NCI-H1436 treated with DMSO at 0.1 percent for 48 hours (cell line): ENCODE measurements at regions not wholly inside any gene's neighbourhood (a gene's known extent, or its start where the extent isn't known, plus 50 kb on each side); places are given as distances from the start of the nearest gene placed in this dataset.
A peak's percentile ranks its signal among the peaks of the same experiment; 100 is the strongest.

Source experiments
- DNase-seq: peaks from one replicate; lab custom pipeline; 2025; lab: John Stamatoyannopoulos, UW

DNA sequence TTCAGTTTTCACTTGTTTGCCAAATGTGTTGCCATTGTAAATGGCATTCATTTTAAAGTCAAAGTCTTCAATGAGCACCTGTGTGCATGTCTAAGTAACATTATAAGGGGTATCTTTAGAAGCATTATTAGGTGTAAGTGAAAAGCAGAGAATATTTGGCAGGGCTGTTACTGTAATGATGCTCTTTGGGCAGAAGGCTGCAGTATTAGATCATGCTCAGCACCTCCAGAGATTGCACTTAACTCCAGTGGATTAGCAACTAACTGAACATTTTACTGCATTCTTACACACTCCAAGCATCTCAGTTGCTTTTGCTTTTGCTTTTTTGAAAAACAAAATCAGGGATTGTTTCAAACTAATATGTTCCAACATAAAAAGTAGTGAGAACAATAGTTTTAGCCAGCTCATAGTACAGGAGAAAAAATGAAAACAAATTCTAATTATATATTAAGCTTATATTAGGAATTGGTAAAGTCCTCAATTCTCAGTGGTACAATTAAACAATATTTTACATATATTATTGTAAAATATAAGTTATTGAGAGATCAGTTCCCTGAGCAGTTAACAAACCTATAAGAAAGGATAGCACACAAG lies 1740.9 kb upstream of the CDH9 start:
- no peak for DNase-seq

DNA sequence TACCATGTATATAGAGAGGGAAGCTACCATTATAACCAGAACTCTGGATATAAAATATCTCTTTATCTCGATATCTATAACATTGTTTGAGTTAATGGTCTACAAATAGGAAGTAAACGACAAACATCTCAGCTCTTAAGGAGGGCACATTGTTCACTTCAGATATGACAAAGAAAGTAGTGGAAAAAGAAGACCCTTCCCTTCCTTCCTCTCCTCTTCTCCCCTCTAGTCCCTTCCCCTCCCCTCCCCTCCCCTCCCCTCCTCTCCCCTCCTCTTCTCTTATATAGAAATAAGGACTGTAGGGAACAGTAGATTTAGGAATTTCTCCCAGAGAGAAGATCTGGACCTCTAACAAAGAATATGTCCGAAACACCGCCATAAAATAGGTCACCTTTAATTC lies 1731.9 kb upstream of the CDH9 start:
- no peak for DNase-seq

DNA sequence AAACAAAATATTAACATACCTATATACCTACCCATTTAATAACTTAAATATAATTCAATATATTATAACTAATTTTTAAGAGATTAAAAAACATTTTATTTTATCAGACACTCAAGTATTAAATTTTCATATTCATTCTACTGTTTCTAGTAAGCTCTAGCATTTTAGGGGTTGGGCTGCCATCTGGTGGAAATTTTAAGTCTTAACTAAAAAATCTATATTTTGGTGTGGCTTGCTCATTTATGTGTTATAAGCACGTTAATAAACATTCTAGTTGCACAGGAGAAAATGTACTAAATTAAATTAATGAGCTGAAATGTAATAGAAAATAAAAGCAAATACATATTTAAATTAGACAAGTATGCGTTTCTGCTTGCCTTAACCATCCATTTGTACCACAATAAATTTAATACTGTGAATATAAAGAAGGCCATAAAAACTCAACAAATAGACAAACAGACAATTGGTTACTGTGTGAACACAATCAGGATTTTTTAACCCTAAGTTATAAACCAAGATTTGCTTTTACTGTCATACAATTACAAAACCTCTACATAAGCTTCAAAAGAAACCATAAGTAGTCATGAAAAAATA lies 1728.3 kb upstream of the CDH9 start:
- no peak for DNase-seq

DNA sequence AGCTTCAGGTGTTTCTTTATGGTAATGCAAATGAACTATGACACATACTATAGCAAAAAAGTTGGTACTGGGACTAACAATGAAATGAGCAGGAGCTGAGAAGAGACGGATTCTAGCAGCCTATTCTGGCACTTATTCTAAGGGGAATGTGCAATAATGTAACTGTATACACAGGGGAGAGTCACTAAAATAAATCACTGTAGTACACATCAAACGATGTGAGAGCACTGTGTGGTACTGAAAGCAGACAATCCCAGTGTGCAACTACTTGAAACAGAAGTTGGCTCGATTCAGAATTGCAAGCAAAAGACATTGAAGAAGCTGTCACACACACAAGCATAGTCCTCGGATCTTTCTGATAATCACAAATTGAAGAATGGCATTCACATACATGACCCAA lies 1713.0 kb upstream of the CDH9 start:
- no peak for DNase-seq

DNA sequence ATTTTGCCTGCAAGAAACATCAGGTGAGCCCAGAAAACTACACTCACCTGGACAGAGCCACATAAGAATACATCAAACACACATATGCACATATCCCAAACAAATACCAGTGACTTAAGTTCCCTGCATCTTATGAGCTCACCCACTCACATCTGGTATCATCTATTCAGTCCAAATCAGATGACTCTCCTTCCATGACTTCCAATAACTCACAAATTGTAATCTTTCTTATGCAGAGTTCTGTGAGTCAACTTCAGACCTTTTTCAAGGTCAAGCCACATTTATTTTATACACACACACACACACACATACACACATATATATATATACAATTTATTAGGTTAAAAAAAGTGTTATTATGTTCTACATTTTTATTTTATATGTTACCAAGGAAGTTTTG lies 1711.9 kb upstream of the CDH9 start:
- DNase-seq: no peak

DNA sequence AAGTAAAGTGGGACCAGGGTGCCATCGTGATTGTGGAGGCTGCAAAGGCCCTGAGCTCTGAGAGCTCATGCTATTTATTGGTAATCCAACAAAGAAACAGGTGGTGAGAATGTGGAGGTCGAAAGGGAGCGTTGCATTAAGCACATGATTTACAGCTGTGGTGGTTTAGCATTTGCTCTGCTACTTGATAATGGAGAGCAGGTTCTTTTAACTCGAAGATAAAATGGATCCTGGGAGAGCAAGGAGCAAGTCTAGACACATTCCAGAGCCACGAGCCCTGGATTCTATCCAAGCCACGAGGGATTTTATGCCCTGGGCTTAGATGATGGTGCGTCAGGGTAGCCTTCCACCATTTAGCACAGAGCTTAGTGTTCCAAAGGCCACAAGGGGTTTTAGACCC lies 1710.1 kb upstream of the CDH9 start:
- no peak for DNase-seq

DNA sequence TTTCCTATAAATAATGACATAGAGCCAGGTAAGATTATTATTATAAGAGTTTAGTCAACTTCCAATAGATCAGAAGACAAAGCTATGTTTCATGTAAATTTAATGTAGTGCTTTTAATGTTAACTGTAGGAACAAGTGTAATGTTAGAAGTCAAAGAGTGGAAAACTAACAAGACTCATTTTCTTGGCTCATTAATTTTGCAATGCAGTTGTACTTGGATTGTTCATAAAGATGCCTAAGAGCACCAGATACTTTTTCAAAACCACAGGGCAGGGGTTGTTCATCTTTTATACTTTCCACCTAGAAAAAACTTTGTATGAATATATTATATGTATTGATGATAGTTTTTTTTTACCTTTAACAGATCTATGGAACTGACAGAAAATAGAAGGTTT lies 1705.3 kb upstream of the CDH9 start:
- no peak for DNase-seq

DNA sequence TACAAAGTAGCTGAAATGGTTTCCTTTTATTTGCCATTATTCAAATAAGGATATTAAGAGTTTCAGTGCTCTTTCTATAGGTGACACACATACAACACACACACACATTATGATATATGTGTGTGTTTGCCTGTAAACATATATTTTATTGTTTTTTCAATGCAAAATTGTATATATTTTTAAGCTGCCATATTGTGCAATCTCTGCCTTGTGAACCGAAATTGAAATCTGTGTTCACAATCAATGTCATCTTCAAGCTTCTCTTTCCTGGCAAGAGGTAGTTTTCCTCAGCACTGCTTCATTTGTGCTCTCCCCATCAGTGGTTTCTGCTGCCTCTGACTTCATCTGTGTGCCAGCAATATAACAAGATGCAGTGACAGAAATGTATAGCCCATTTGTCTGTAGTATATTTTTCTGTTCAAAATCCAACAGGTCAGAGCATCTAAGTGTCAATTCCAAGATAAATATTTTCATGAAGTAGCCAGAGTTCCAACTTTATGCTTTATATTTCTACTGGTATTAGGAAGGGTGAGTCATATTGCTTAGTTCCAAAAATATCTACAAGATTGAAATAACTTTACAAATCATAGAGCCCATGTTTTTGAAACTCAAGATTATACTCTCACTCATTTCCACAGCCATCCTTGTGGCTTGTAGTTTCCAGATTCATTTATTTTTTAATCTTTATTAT lies 1704.8 kb upstream of the CDH9 start:
- no peak for DNase-seq

DNA sequence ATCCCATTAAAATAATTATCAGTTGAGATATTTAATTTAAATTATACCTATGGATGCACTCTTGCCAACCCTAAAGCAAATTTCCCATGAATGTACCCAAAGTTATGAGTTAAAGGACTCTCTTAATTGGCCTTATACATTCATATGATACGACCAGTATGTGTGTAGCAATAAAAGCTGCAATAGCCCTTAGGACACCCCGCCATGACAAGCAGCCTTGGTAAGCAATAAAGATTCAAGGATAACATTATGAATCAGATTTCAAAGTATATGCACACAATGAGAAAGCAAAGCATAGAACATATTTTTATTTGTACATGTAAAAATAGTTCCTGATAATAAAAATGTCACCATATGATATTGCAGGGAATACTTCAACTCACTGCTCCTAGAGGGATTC lies 1699.3 kb upstream of the CDH9 start:
- DNase-seq: no peak

DNA sequence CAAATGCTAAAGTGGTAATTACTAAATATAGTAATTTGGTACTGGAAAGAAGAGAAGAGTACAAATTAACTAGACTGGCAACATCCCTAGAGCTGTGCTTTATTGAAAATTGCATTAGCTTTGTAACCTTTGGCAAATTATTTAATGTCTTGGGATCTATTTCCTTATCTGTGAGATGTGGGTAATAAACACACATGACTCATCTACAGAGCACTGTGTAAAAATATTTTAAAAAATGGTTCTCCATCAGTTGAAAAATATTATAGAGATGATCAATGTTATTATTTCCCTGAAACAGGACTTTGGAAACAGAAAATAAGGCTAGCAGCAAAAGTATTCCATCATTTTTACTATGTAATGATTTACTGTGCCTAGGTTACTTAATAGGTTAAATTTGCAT lies 1698.8 kb upstream of the CDH9 start:
- no peak for DNase-seq

DNA sequence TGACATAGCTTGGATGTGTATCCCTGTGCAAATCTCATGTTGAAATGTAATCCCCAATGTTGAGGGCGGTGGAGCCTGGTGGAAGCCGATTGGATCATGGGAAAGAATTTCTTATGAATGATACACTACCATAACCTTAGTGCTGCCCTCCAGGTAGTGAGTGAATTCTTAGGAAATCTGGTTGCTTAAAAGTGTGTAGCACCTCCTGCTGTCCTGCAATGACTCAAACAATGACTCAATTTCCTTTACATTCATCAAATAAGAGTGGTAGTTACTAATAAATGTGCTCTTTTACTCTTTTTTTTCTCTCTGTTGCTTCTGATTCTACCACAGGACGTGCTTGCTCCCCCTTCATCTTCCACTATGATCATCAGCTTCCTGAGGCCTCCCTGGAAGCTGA lies 1696.0 kb upstream of the CDH9 start:
- no peak for DNase-seq

DNA sequence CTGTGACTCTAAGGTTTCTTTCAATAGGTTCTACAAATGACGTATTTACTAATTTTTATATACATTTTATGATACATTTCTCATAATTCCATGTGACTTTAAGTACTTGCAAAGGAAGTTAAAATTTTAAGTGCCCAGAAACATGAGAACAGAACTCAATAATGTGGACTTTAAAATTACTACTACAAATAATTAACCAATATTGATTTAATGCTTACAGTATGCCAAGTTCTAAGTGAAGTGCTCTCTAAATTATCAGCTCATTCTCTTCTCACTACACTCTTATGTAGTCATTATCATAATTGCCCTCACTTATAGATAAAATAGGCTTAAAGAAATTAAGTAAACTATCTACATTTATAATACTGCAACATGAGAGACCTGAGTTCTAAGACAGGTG lies 1690.7 kb upstream of the CDH9 start:
- peak; percentile 75 for DNase-seq

DNA sequence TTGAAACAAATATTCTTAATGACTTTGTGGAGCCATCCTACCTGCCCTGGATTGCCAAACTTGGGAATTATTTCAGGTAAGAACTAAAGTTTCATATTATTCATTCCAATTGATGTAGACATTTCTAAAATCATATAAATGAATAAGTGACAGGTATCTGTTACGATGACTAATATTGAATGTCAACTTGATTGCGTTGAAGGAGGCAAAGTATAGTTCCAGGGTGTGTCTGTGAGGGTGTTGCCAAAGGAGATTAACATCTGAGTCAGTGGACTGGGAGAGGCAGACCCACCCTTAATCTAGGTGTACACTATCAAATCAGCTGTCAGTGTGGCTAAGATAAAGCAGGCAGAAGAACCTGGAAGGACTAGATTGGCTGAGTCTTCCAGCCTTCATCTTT lies 1688.4 kb upstream of the CDH9 start:
- DNase-seq: no peak

DNA sequence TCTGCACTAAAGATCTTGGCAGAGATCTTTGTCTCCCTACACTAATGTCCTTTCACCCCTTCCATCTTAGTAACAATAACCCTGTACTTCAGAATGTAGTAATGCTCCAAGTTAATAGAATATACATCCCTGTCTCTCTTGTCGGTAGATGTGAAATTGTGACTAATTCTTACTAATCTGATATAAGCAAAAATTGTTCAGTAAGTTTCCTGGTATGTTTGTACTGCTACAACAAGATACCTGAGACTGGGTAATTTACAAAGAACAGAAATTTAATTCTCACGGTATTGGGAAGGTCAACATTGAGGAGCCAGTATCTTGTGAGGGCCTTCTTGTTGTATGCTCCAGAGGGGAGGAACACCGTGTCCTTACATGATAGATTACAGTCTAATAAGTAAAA lies 1686.6 kb upstream of the CDH9 start:
- no peak for DNase-seq

DNA sequence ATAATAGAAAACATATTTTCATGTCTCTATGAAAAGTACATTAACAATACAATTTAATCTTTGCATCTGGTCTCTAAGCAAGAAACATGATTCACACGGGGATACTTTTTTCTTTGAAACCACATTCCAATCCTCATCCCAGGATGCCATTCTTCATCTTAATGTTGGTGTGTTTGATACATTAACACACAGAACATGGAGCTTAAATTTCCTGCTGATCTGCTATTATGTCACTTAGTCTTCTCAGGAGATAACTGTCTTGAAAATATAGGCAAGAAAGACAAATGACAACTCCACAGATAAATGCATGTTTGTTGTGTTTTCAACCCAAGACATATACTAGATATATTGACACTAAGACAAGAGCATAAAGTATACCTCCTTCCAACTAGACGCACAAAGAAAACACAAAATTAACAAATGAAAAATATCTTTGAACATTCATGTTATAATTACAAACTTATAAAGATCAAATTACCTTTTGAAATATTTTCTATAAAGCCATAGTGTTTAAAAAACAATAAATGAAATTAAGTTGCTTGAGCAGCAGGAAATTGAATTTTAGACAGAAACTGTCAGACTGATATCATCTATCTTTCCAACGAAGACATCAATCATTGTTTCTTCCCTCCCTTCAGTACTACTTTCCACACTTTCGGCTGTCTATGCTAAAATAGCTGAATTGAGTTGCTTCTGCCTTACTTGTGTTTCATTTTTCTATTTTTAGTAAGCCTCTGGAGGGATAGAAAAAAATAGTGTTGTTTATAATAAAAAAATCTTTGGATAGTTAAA lies 1676.7 kb upstream of the CDH9 start:
- DNase-seq: no peak

DNA sequence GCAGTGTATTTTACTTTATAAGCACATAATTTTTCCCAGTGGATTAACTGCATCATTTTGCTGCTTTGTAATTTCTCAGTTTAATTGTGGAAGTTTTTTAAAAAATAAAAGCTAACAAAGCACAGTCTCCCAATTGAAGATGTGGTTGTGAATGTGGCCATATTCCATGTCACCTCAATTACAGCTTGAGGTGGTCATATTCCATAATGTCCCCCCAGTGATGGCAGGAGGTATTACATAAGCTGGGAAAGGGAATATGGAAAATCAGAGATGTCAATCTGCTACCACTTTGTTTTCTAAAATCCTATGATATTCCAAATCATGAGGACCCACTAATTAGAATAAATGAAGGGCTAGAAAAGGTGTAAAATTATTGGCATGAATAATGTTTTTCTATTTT lies 1672.0 kb upstream of the CDH9 start:
- DNase-seq: no peak

DNA sequence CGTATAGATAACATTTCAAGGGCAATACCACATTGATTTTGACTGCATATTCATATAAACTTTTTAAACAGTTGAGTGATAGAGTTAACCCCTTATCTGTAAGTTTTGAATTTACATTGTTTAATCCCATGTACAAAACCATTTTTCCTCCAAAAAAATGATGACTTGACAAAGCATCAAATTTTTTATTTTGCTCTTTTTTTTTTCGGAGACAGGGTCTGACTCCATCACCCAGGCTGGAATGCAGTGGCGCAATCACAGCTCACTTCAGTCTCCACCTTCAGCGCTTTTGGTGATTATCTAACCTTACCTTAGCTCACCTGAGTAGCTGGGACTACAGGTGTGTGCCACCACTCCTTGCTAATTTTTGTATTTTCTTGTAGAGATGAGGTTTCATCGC lies 1670.1 kb upstream of the CDH9 start:
- DNase-seq: no peak

DNA sequence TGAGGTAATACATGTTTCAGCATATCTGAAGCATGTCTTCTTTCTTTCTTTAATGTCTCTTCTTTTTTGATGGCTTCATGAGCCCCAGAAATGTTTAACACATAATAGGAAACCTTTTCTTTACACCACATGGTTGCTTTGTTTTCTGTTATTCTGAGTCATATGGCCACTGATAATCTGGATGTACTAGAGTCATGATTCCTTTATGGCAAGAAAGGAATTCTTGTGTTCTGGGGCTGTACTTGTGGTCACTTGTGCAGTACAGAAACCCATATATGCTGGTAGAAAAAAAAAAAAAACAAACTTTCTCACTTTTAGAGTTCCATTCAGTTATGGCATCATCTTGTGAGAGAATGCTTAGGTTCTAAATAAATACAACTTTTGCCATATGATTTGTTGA lies 1669.3 kb upstream of the CDH9 start:
- DNase-seq: no peak

DNA sequence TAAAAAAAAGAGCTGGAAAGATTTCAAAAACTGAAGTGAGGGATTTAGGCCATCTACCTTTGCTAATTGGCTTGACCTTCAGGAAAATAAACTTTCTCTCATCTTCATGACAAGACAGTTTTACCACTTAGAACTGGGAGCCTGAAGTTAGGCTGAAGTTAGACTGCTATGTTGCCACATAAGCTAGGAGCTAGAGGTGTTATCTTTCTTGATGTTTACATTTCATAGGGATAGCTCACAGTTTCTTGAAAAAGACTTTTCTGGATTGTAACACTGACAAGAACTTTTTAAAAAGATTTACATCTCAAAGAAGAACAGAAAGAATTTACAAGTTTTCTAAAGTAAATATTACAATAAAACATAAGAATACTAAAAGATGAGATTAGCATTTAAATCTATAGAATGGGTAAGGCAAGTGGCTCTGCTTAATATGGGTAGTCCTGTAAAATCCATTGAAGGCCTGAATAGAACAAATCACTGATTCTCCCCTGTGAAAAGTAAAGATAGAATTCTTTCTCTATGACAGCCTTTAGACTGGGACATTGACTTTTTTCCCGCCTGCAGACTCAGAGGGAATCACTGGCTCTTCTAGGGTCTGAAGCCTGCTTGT lies 1665.4 kb upstream of the CDH9 start:
- no peak for DNase-seq

DNA sequence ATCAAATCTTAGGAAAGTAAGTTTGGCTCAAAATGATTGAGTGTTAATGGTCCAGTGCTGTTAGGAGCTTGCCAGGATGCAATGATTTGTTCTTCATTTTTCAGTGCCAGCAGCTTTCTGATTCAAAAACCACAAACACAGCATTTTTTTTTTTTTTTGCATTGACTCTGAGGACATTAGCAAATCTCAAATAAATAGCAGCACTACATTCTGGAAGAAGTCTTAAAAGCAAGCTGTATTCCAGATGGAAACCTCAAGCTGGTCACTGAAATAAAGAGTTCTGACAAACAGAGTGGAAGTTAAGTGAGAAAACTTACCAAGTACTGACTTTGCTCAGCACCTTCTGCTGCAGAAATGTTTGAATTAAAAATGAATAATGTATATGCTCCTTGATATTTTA lies 1653.1 kb upstream of the CDH9 start:
- no peak for DNase-seq

DNA sequence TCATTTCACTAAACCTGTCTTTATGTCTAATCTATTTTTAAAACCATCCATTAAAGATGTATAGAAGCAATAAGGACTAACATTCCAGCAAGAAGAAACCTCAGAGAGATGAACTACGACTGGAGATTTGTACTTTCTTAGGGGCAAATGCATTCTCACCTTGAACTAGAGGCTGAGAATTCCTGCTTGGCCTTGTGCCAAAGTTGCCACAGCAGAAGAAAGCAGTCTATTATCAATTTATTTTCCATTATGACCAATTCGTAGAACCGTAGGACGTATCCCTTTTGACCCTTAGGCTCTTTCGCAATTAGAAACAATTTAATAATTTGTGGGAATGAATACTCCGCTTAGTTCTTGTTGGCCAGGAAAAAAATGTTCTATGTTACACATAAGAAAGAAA lies 1647.4 kb upstream of the CDH9 start:
- DNase-seq: no peak

DNA sequence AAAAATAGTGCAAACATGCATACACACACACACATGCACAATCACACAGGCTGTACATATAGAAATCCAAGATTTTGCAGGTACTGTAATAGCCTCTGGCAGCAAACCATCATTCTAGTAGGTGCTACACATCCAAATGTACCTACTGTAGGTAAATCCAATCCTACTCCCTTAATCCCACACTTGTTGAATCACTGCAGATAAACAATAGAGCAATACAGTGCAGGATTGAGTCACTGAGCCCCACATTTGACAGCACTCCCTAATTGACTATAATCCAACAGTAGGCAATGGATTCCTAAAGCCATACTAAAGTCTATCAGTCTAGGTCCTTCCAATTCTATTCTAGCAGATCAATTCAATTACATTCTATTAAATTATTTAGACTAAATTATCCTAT lies 1640.5 kb upstream of the CDH9 start:
- DNase-seq: no peak

DNA sequence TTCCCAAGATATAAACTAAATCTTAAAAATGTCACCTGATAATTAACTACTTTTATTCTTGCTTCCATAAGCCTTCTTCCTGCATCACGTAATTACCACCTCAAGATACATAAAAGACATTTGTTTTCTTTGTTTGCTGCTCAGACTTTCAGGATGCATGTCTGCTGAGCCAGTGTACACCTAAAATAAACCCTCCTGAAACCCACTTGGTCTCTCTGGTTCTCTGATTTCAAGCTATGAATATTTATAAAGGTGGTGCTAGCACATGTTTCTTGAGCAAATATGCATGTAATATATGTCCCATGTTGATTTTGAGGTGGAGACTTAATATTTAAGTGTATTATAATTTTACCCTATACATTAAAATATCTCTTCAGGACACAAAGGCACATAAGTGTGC lies 1627.7 kb upstream of the CDH9 start:
- no peak for DNase-seq
